ENCODE measurements at regions not wholly inside any gene's neighbourhood (a gene's known extent, or its start where the extent isn't known, plus 50 kb on each side); places are given as distances from the start of the nearest gene placed in this dataset.
"Not testable (repeated sequence)": the region's sequence is repeated elsewhere in the genome, so short reads cannot be mapped to it uniquely, and the experiment has no call there.

GRCh38 chr5:130386155-130386554 lies 481.9 kb downstream of the CHSY3 start:
- DNase-seq (ENCODE audit: extremely low read depth, low read depth, low spot score): no peak

DNA sequence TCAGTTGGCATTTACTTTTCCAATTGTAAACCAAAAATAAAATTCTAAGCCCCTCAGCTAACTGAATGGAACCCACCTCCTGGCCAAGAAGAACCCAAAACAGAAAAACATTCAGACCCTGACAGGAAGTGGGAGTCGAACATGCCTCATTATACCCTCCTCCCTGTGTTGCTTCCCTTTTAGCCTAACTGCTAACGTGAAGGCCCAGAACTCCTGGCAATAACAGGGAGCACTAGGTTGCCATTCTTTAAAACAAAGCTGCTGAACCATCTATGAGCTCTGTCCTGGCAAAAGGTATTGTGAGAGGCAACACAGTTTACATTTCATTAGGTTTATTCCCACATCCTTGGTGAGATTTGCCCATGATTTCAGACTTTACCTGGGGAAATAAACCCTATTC lies 481.4 kb downstream of the CHSY3 start:
- DNase-seq (ENCODE audit: extremely low read depth, low read depth, low spot score): no peak

GRCh38 chr5:130365956-130366355 lies 461.7 kb downstream of the CHSY3 start:
- DNase-seq (ENCODE audit: extremely low read depth, low read depth, low spot score): peak; percentile 34

DNA sequence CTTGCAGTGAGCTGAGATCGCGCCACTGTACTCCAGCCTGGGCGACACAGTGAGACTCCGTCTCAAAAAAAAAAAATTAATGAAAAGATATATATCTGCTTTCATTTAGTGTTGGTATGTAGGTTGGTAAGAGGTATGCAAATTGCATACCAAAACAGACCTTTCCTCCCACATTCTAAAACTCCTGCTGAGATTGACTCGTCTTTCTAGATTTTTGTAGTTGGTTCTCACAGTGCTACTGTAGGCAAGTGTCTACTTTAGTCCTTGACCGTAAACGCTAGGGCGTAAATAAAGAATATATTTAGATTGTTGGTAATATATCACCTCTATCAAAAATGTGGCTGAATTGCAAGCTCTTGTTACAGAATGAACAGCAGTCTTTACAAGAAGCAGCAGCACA lies 445.9 kb downstream of the CHSY3 start:
- DNase-seq (ENCODE audit: extremely low read depth, low read depth, low spot score): no peak

GRCh38 chr5:130337179-130337888 lies 433.1 kb downstream of the CHSY3 start:
- peak; percentile 77 for DNase-seq (ENCODE audit: extremely low read depth, low read depth, low spot score)

DNA sequence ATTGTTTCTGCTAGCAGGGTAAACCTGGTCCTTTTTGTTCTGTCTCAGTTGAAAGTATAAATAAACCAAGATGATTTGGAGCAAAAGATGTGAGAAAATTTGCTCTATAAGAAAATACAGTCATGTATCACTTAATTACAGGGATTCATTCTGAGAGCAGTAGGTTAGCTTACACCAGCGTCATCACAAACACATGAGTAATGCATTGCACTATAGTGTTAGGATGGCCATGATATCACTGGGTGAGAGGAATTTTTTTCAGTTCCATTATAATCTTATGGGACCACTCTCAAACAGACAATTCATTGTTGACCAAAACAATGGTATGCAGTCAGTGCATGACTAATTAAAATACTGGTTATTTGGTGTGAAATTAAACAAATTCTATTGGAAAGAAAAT lies 430.9 kb downstream of the CHSY3 start:
- DNase-seq (ENCODE audit: extremely low read depth, low read depth, low spot score): no peak

DNA sequence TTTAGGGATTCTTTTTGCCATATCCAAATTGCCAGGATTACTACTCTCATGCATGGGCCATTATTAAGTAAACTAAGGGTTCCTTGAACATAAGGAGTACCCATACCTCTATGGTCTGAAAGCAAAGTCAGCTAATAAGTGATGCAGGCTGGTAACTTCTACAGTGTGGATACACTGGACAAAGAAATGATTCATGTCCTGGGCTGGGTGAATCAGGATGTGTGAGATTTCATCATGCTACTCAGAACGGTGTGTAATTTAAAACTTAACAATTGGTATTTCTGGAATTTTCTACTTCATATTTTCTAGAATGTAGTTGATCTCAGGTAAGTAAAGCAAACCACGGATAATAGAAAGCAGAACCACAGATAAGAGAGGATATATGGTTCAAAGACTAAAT lies 428.8 kb downstream of the CHSY3 start:
- no peak for DNase-seq (ENCODE audit: extremely low read depth, low read depth, low spot score)

- no peak for DNase-seq (ENCODE audit: extremely low read depth, low read depth, low spot score)
Observed at GRCh38 chr5:130331332-130331731, 427.1 kb downstream of the CHSY3 start.

GRCh38 chr5:130324953-130325671 lies 420.8 kb downstream of the CHSY3 start:
- DNase-seq (ENCODE audit: extremely low read depth, low read depth, low spot score): no peak

DNA sequence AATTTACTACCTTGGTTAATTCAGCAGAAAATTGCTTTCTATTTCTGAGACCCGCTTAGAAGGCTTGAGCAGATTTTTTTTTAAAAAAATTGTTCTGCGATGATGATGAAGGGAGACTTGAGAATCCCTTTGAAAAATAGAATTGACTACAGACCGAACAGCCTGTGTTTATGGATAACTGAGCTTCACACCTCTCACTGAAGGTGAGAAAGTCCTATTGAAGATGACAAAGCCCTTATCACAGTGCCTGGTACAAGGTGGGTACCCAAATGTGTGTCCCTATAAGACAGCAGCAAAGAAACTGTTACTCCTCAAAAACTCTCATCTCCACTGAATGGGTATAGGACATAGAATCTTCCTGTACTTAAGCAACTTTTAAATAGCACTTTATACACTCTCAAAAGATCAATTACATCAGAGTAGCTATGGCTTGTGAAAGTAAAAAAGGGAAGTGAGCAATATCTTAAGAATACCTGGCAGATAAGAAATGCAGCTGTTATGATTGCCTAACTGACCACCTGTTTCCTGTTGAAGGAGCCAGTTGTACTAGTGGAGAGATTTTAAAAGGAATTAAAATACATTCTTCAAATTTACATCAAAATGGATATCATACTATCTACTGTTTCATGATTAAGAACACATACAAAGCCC lies 419.7 kb downstream of the CHSY3 start:
- DNase-seq (ENCODE audit: extremely low read depth, low read depth, low spot score): peak; percentile 64

DNA sequence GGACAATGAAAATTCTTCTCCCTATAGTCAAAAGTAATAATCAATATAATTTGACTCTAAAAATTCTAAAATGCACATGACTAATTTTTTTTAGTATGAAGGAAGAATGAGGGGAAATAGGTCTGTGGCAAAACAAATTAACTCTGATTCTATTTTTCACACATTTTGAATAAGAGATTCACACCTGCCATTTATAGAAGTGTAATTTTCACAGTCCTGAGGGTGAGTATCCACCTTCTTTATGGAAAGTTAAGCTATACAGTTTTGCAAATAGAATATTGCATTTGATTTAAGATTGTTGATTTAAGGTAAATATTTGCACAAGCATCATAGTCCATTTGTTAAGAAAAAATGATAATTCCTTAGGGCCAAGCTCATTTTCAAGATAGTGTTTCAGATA lies 417.7 kb downstream of the CHSY3 start:
- DNase-seq (ENCODE audit: extremely low read depth, low read depth, low spot score): no peak

GRCh38 chr5:130316971-130317680 lies 412.9 kb downstream of the CHSY3 start:
- no peak for DNase-seq (ENCODE audit: extremely low read depth, low read depth, low spot score)

DNA sequence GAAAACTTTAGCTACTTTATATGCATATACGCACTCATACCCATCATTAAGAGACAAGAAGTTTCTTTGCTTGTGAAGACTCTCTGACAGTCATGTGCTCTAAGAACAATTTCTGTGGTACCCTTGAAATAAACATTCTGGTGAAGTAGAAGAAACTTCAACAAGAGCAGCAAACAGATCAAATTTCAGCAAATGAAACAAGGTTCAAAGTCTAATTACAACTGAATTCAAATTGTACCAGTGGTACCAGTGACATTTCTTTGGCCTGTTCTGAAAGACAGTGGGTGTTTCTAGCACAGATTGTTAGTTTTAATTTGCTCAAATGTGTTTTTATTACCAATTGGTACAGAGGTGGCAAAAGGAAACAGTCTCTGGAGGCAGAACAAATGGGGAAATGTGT lies 391.0 kb downstream of the CHSY3 start:
- DNase-seq (ENCODE audit: extremely low read depth, low read depth, low spot score): no peak

DNA sequence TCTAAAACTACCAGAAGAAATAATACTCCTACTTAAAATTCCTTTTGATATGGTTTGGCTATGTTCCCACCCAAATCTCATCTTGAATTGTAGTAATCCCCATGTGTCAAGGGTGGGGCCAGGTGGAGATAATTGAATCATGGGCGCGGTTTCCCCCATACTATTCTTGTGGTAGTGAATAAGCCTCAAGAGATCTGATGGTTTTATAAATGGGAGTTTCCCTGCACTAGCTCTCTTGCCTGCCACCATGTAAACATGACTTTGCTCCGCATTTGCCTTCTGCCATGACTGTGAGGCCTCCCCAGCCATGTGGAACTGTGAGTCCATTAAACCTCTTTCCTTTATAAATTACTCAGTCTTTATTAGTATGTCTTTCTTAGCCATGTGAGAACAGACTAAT lies 390.5 kb downstream of the CHSY3 start:
- DNase-seq (ENCODE audit: extremely low read depth, low read depth, low spot score): not testable (repeated sequence)

DNA sequence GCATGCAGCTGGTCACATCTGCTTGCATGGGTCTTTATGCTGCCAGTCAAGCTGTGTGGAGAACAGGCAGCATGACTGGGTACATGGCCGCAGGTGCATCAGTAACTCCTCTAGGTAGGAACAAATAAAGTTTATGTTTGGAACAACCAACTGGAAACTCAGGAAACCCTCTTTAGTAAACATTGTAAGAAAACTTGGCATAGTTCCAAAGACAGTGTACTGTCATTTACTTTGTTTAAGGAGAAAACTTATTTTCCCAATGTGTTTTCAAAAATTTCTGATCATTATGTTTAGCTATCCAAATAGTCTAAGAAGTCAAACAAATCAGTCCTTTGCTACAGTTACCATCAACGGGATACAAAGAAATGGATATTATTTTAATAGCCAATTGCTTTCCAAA lies 386.0 kb downstream of the CHSY3 start:
- DNase-seq (ENCODE audit: extremely low read depth, low read depth, low spot score): no peak

- no peak for DNase-seq (ENCODE audit: extremely low read depth, low read depth, low spot score)
Observed at GRCh38 chr5:130289132-130290088, 385.1 kb downstream of the CHSY3 start.

DNA sequence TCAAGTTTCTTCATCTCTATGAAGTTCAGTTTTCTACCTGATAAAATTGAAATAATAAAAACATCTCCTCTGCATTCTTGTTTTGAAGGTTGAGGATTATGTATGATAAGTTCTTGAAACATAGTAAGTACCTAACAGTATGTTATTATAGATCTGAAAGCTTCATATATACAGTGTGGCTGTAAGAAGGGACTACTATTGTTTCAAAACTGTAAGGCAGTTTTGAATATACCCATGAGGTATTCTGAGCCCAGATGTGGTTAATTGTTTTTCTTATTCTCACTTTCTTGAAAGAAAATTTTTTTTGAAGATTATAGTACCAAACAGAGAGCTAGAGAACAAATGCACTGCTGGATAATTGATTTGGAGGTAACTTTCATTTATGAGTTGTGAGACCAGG lies 383.2 kb downstream of the CHSY3 start:
- DNase-seq (ENCODE audit: extremely low read depth, low read depth, low spot score): no peak

DNA sequence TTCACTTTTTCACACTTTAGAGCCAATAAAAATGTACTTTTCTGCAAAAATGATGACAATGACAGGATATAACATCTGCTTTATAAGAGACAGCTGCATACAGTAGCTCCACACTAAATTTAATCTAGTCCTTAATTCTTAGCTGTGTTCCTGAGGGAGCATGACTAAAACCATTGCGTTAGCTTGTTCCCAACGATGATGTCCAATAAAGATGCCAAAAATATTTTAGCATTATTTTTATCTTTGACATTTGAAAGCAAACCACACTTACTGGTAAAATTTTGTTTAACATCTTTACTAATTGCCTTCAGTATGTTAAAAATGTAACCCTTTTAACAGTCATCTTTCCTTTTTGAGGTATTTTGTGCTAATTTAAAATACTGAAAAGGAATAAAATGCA lies 382.7 kb downstream of the CHSY3 start:
- DNase-seq (ENCODE audit: extremely low read depth, low read depth, low spot score): no peak

DNA sequence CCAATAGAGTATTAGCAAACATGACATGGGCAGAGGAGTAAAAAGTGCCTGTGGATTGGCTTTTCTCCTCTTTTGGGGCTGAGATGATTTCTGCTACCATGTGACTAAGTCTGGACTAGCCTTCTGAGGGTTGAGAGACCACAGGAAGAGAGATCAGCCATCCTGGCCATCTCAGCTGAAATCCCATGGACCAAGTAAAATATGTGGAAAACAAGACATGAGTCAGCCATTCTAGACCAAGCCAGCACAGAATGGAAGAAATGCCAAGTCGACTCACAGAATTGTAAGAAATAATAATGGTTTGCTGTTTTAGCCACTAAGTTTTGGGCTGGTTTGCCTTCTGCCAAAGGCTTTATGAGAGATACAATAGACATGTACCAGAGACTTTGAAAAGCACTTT lies 377.8 kb downstream of the CHSY3 start:
- no peak for DNase-seq (ENCODE audit: extremely low read depth, low read depth, low spot score)

GRCh38 chr5:130280528-130281217 lies 376.4 kb downstream of the CHSY3 start:
- DNase-seq (ENCODE audit: extremely low read depth, low read depth, low spot score): no peak

Measured in glomerular endothelial cell (primary cell).